CD4-positive, alpha-beta T cell (primary cell): ENCODE measurements at regions not wholly inside any gene's neighbourhood (a gene's known extent, or its start where the extent isn't known, plus 50 kb on each side); places are given as distances from the start of the nearest gene placed in this dataset.

ENCODE experiments used
- ATAC-seq: fragments of 200-7000 bp; cut with Tn5 transposase; one replicate; pipeline ENCODE4 v1.10.0; 2022; ENCODE audit warnings: mild to moderate bottlenecking; ENCODE audit not compliant: poor library complexity
- CTCF ChIA-PET: fragments of 350-600 bp; sonication (Branson Sonifier 250); formaldehyde crosslinking; loops from one replicate; lab custom pipeline; 2021; ENCODE audit warnings: antibody characterized with exemption, inconsistent platforms; lab: Charles Lee
- POLR2A ChIA-PET: fragments of 350-600 bp; sonication (Branson Sonifier 250); formaldehyde crosslinking; loops from one replicate; lab custom pipeline; 2021; ENCODE audit warnings: antibody characterized with exemption, inconsistent platforms; lab: Charles Lee
- DNase-seq, 14 experiments: peaks; one replicate each; pipeline ENCODE4 v3.0.0-alpha.2; 2013 to 2020; ENCODE audit warnings: mixed read lengths in 2 of 14
- H3K27ac ChIP-seq, 2 donors: one replicate each; pipeline versions ENCODE4 v1.5.1 to v1.7.0; 2013; ENCODE audit warnings: low read length in 2 of 2, low read depth in 1 of 2, mild to moderate bottlenecking in 1 of 2
- H3K27me3 ChIP-seq, 2 experiments: 1 replicate in 1 of 2; 2 replicates in 1 of 2; pipeline versions ENCODE4 v1.6.1 to v1.7.0; 2013; ENCODE audit warnings: low read length in 2 of 2, control low read depth in 1 of 2, mild to moderate bottlenecking in 1 of 2, moderate library complexity in 1 of 2; ENCODE audit not compliant: insufficient read depth in 2 of 2, control insufficient read depth in 1 of 2
- H3K36me3 ChIP-seq: one replicate; pipeline ENCODE4 v1.6.1; 2013; ENCODE audit warnings: low read length, control low read depth; ENCODE audit not compliant: insufficient read depth
- H3K4me1 ChIP-seq: one replicate; pipeline ENCODE4 v1.6.1; 2013; ENCODE audit warnings: low read length, control low read depth; ENCODE audit not compliant: insufficient read depth
- H3K4me3 ChIP-seq: one replicate; pipeline ENCODE4 v1.5.1; 2013; ENCODE audit warnings: mild to moderate bottlenecking, low read length, moderate library complexity
- H3K9me3 ChIP-seq, 2 experiments: 1 replicate in 1 of 2; 2 replicates in 1 of 2; pipeline versions ENCODE4 v1.6.1 to v1.7.0; 2013; ENCODE audit warnings: low read length in 2 of 2, mild to moderate bottlenecking in 2 of 2, control low read depth in 1 of 2, moderate library complexity in 1 of 2; ENCODE audit not compliant: control insufficient read depth in 1 of 2, insufficient read depth in 1 of 2
- H3K27ac Mint-ChIP-seq: one replicate; pipeline ENCODE4 v1.8.0; 2020; ENCODE audit warnings: mixed read lengths
- H3K27me3 Mint-ChIP-seq: one replicate; pipeline ENCODE4 v1.8.0; 2021; ENCODE audit warnings: mixed read lengths
- H3K36me3 Mint-ChIP-seq: one replicate; pipeline ENCODE4 v1.8.0; 2021; ENCODE audit warnings: low read depth, mixed read lengths
- H3K4me1 Mint-ChIP-seq: one replicate; pipeline ENCODE4 v1.8.0; 2021; ENCODE audit warnings: low read depth, mixed read lengths
- H3K4me3 Mint-ChIP-seq: one replicate; pipeline ENCODE4 v1.8.0; 2020; ENCODE audit warnings: mild to moderate bottlenecking, mixed read lengths
- H3K9me3 Mint-ChIP-seq: one replicate; pipeline ENCODE4 v1.8.0; 2020; ENCODE audit warnings: mixed read lengths
- CTCF ChIP-seq: fragments of 200-600 bp; IDR thresholded peaks from one replicate; pipeline ENCODE4 v1.8.0; 2022; ENCODE audit warnings: antibody characterized with exemption, mild to moderate bottlenecking
- intact Hi-C, 2 experiments: fragments of 100-400 bp; cut with DNase I in 1 of 2; cut with micrococcal nuclease in 1 of 2; formaldehyde crosslinking; loops; one replicate each; pipeline versions ENCODE4 v1.15.1 to v1.9.0; 2023 to 2025; cut with DNase I, micrococcal nuclease

GRCh38 chr6:112800916-112801315, 453.8 kb downstream of the RFPL4B start:
- H3K4me1 ChIP-seq, result no peaks in the 10 kb centered on the region
- Mint-ChIP-seq H3K4me1 (no peaks in the 10 kb centered on the region), H3K4me3 (no peak overlapping the region), H3K27me3 (no peaks in the 10 kb centered on the region), H3K9me3 (peaks cover 7% of the 10 kb centered on the region), H3K27ac (no peak overlapping the region), H3K36me3 (no peaks in the 10 kb centered on the region)
- ATAC-seq (no peak), DNase-seq (no peak)
- ChIA-PET POLR2A (no interaction called here), CTCF (no interaction called here)
- H3K9me3 ChIP-seq, result no peaks in the 10 kb centered on the region
- H3K36me3 ChIP-seq, result no peaks in the 10 kb centered on the region
- no peaks in the 10 kb centered on the region for H3K27me3 ChIP-seq
- intact Hi-C loops, result no loop called here
- no peak overlapping the region for H3K4me3 ChIP-seq
- no peak for TF ChIP-seq CTCF
- no peak overlapping the region for H3K27ac ChIP-seq

- CTCF ChIA-PET, result no interaction called here
- H3K4me3 Mint-ChIP-seq, result no peak overlapping the region
- no peaks in the 10 kb centered on the region for H3K9me3 ChIP-seq
- H3K36me3 ChIP-seq, result no peaks in the 10 kb centered on the region
- intact Hi-C loops, result no loop called here
- H3K4me1 ChIP-seq, result no peaks in the 10 kb centered on the region
- H3K27ac ChIP-seq, result no peak overlapping the region
- DNase-seq (no peak), ATAC-seq (no peak)
- no peak overlapping the region for H3K27ac Mint-ChIP-seq
- peaks cover 4% of the 10 kb centered on the region for H3K9me3 Mint-ChIP-seq
- H3K36me3 Mint-ChIP-seq, result no peaks in the 10 kb centered on the region
- no peaks in the 10 kb centered on the region for H3K27me3 Mint-ChIP-seq
- POLR2A ChIA-PET, result no interaction called here
- H3K27me3 ChIP-seq, result no peaks in the 10 kb centered on the region
- H3K4me1 Mint-ChIP-seq, result no peaks in the 10 kb centered on the region
- TF ChIP-seq CTCF, result no peak
- no peak overlapping the region for H3K4me3 ChIP-seq
Measured at GRCh38 chr6:112801468-112802080, 454.4 kb downstream of the RFPL4B start.

GRCh38 chr6:112802144-112802543, 455.0 kb downstream of the RFPL4B start:
- TF ChIP-seq CTCF, result no peak
- DNase-seq (no peak), ATAC-seq (no peak)
- Histone ChIP-seq H3K27ac (no peak overlapping the region), H3K4me3 (no peak overlapping the region), H3K9me3 (no peaks in the 10 kb centered on the region), H3K27me3 (no peaks in the 10 kb centered on the region), H3K4me1 (no peaks in the 10 kb centered on the region), H3K36me3 (no peaks in the 10 kb centered on the region)
- CTCF ChIA-PET, result no interaction called here
- H3K4me1 Mint-ChIP-seq, result no peaks in the 10 kb centered on the region
- H3K36me3 Mint-ChIP-seq, result no peaks in the 10 kb centered on the region
- no peak overlapping the region for H3K4me3 Mint-ChIP-seq
- H3K27me3 Mint-ChIP-seq, result no peaks in the 10 kb centered on the region
- H3K9me3 Mint-ChIP-seq, result peaks cover 4% of the 10 kb centered on the region
- POLR2A ChIA-PET, result no interaction called here
- intact Hi-C loops, result no loop called here
- H3K27ac Mint-ChIP-seq, result no peak overlapping the region
